Fibroblast of the conjunctiva (primary cell): ENCODE measurements at regions not wholly inside any gene's neighbourhood (a gene's known extent, or its start where the extent isn't known, plus 50 kb on each side); places are given as distances from the start of the nearest gene placed in this dataset.

Experiments used
- DNase-seq: peaks from one replicate; pipeline ENCODE4 v3.0.0-alpha.2; 2010; ENCODE audit warnings: low read depth

GRCh38 chr13:27014406-27015359 lies 156.9 kb downstream of the USP12 start:
- no peak for DNase-seq

GRCh38 chr13:27012482-27013197 lies 159.0 kb downstream of the USP12 start:
- peak; percentile 20 for DNase-seq

GRCh38 chr13:27011661-27012060 lies 159.9 kb downstream of the USP12 start:
- no peak for DNase-seq

GRCh38 chr13:27008733-27009132 lies 162.9 kb downstream of the USP12 start:
- no peak for DNase-seq

GRCh38 chr13:27007166-27007565 lies 164.4 kb downstream of the USP12 start:
- no peak for DNase-seq

- DNase-seq = no peak
Observed at GRCh38 chr13:27006519-27007161, 165.0 kb downstream of the USP12 start.

- DNase-seq = no peak
Observed at GRCh38 chr13:27005976-27006518, 165.6 kb downstream of the USP12 start.

GRCh38 chr13:27005556-27005955 lies 166.1 kb downstream of the USP12 start:
- no peak for DNase-seq

GRCh38 chr13:27004866-27005265 lies 166.7 kb downstream of the USP12 start:
- no peak for DNase-seq

- no peak for DNase-seq
Observed at GRCh38 chr13:27004326-27004725, 167.3 kb downstream of the USP12 start.

- DNase-seq = no peak
Observed at GRCh38 chr13:27001705-27002104, 169.9 kb downstream of the USP12 start.

- no peak for DNase-seq
Observed at GRCh38 chr13:27000686-27001085, 170.9 kb downstream of the USP12 start.

- DNase-seq = no peak
Observed at GRCh38 chr13:26999499-26999898, 172.1 kb downstream of the USP12 start.

- no peak for DNase-seq
Observed at GRCh38 chr13:26998292-26998691, 173.3 kb downstream of the USP12 start.

- no peak for DNase-seq
Observed at GRCh38 chr13:26996965-26997752, 174.5 kb downstream of the USP12 start.

GRCh38 chr13:26995159-26995558 lies 176.5 kb downstream of the USP12 start:
- no peak for DNase-seq

GRCh38 chr13:26993780-26994179 lies 177.8 kb downstream of the USP12 start:
- no peak for DNase-seq

GRCh38 chr13:26992951-26993719 lies 178.5 kb downstream of the USP12 start:
- no peak for DNase-seq

GRCh38 chr13:26991508-26992181 lies 180.0 kb downstream of the USP12 start:
- DNase-seq = no peak
